Kidney (tissue), 13 donors: ENCODE measurements at regions not wholly inside any gene's neighbourhood (a gene's known extent, or its start where the extent isn't known, plus 50 kb on each side); places are given as distances from the start of the nearest gene placed in this dataset.

Experiments
- DNase-seq, 5 donors: peaks; one replicate each; pipeline ENCODE4 v3.0.0-alpha.2; 2013 to 2020
- FAIRE-seq: peaks from 2 replicates; lab custom pipeline; 2012; peaks lifted over from hg19 to GRCh38; lab: Jason Lieb, UNC
- H3K27ac ChIP-seq, 2 donors: one replicate each; pipeline ENCODE4 v1.7.0; 2013; ENCODE audit warnings: low read depth in 2 of 2, low read length in 2 of 2, inconsistent platforms in 1 of 2
- H3K27me3 ChIP-seq: one replicate; pipeline ENCODE4 v1.7.1; 2013; ENCODE audit warnings: low read length, inconsistent platforms; ENCODE audit not compliant: control insufficient read depth, insufficient read depth
- H3K36me3 ChIP-seq, 3 donors: one replicate each; pipeline versions ENCODE4 v1.7.0 to v1.7.1; 2013; ENCODE audit warnings: low read length in 3 of 3, control low read depth in 1 of 3, inconsistent platforms in 1 of 3; ENCODE audit not compliant: insufficient read depth in 3 of 3, control insufficient read depth in 2 of 3
- H3K4me1 ChIP-seq, 3 donors: one replicate each; pipeline versions ENCODE4 v1.7.0 to v1.7.1; 2013; ENCODE audit warnings: low read length in 3 of 3, inconsistent platforms in 1 of 3, low read depth in 1 of 3; ENCODE audit not compliant: control insufficient read depth in 2 of 3, insufficient read depth in 2 of 3
- H3K4me3 ChIP-seq, 3 donors: one replicate each; pipeline versions ENCODE4 v1.7.0 to v1.8.1; 2013; ENCODE audit warnings: low read length in 3 of 3, control low read depth in 1 of 3, inconsistent platforms in 1 of 3
- H3K9ac ChIP-seq, 3 donors: one replicate each; pipeline versions ENCODE4 v1.7.0 to v1.7.1; 2013; ENCODE audit warnings: low read length in 3 of 3, control low read depth in 1 of 3, inconsistent platforms in 1 of 3
- H3K9me3 ChIP-seq, 3 donors: one replicate each; pipeline versions ENCODE4 v1.7.0 to v1.7.1; 2013; ENCODE audit warnings: low read length in 3 of 3, control low read depth in 1 of 3, inconsistent platforms in 1 of 3; ENCODE audit not compliant: control insufficient read depth in 2 of 3, insufficient read depth in 1 of 3
- CTCF ChIP-seq: IDR thresholded peaks from 3 replicates; pipeline ENCODE4 v1.5.1; 2012; ENCODE audit warnings: mild to moderate bottlenecking, moderate library complexity, borderline replicate concordance; ENCODE audit not compliant: insufficient read depth; ENCODE audit errors: extremely low read depth
- intact Hi-C: fragments of 100-400 bp; cut with DNase I; formaldehyde crosslinking; loops from one replicate; pipeline ENCODE4 v1.11.1; 2022
- donor health status: control.
- donor health status: control.
- donor health status: control.
- donor health status: control.
- donor health status: control.
- donor health status: DM: yes; HTN: yes; CAD: no.
- donor health status: Normal renal cell carcinoma (clear cell type).

- TF ChIP-seq CTCF, result no peak
- peaks cover 0 to 5% (median 2%) of the 10 kb centered on the region in 3 donors for H3K4me1 ChIP-seq
- intact Hi-C loops, result no loop called here
- no peak overlapping the region for H3K27ac ChIP-seq
- no peaks in the 10 kb centered on the region for H3K27me3 ChIP-seq
- no peak overlapping the region for H3K9ac ChIP-seq
- DNase-seq (peak in 1 of 5 donors; percentile 35), FAIRE-seq (no peak)
- no peaks in the 10 kb centered on the region for H3K9me3 ChIP-seq
- no peaks in the 10 kb centered on the region for H3K36me3 ChIP-seq
- no peak overlapping the region for H3K4me3 ChIP-seq
Observed at GRCh38 chr2:10224734-10225133, 78.0 kb upstream of the HPCAL1 start.

GRCh38 chr2:10225291-10226037 lies 77.2 kb upstream of the HPCAL1 start:
- no peak for TF ChIP-seq CTCF
- intact Hi-C loops, result no loop called here
- peak; percentile 63 to 80 (median 78) for DNase-seq
- no peaks in the 10 kb centered on the region for H3K27me3 ChIP-seq
- no peak overlapping the region for H3K27ac ChIP-seq
- no peaks in the 10 kb centered on the region for H3K9me3 ChIP-seq
- H3K4me3 ChIP-seq, result no peak overlapping the region
- H3K9ac ChIP-seq, result no peak overlapping the region
- peaks cover 0 to 5% (median 2%) of the 10 kb centered on the region in 3 donors for H3K4me1 ChIP-seq
- FAIRE-seq, result no peak
- H3K36me3 ChIP-seq, result no peaks in the 10 kb centered on the region

- no peak for FAIRE-seq
- intact Hi-C loops, result no loop called here
- no peak for TF ChIP-seq CTCF
- Histone ChIP-seq H3K4me1 (peaks cover 0 to 5% (median 2%) of the 10 kb centered on the region in 3 donors), H3K36me3 (no peaks in the 10 kb centered on the region), H3K9me3 (no peaks in the 10 kb centered on the region), H3K27me3 (no peaks in the 10 kb centered on the region), H3K4me3 (no peak overlapping the region), H3K27ac (no peak overlapping the region), H3K9ac (no peak overlapping the region)
- peak in 1 of 5 donors; percentile 33 for DNase-seq
Observed at GRCh38 chr2:10226038-10226724, 76.5 kb upstream of the HPCAL1 start.
